PC-9 (cell line): ENCODE measurements at regions not wholly inside any gene's neighbourhood (a gene's known extent, or its start where the extent isn't known, plus 50 kb on each side); places are given as distances from the start of the nearest gene placed in this dataset.

ENCODE experiments used
- BruUV-seq: library from RNA; stranded (reverse); fragments of 400-500 nt; replicated peaks from 2 replicates; lab custom pipeline; 2021; lab: Mats Ljungman, UMichigan
- CTCF ChIA-PET: fragments of 300-600 bp; sonication (Branson Sonifier 250); formaldehyde crosslinking; loops from one replicate; lab custom pipeline; 2022; ENCODE audit warnings: antibody characterized with exemption; lab: Charles Lee
- POLR2A ChIA-PET: fragments of 300-600 bp; sonication (Branson Sonifier 250); formaldehyde crosslinking; loops from one replicate; lab custom pipeline; 2022; ENCODE audit warnings: antibody characterized with exemption; ENCODE audit not compliant: unreplicated experiment; lab: Charles Lee
- DNase-seq, 2 experiments: peaks; one replicate each; pipeline versions ENCODE4 v3.0.0 to v3.0.0-alpha.2; 2015 to 2022; ENCODE audit warnings: mixed read lengths in 1 of 2
- H2AFZ ChIP-seq: fragments of 200-600 bp; sonication (generic); 2 replicates; pipeline ENCODE4 v1.8.1; 2017; ENCODE audit warnings: antibody characterized with exemption
- H3F3A ChIP-seq: fragments of 200-600 bp; sonication (generic); 2 replicates; pipeline ENCODE4 v1.8.1; 2017; ENCODE audit warnings: antibody characterized with exemption, mild to moderate bottlenecking, low read depth; ENCODE audit not compliant: insufficient read depth
- H3K27ac ChIP-seq: fragments of 200-600 bp; sonication (generic); 2 replicates; pipeline ENCODE4 v1.6.1; 2016; ENCODE audit warnings: mixed run types
- H3K27me3 ChIP-seq: fragments of 200-600 bp; sonication (generic); 2 replicates; pipeline ENCODE4 v1.6.1; 2016; ENCODE audit warnings: low read depth, mixed run types; ENCODE audit not compliant: insufficient read depth
- H3K36me3 ChIP-seq: fragments of 200-600 bp; sonication (generic); 2 replicates; pipeline ENCODE4 v1.6.1; 2016; ENCODE audit warnings: low read depth, mixed run types
- H3K4me1 ChIP-seq: fragments of 200-600 bp; sonication (generic); replicated peaks from 2 replicates; pipeline ENCODE4 v1.6.1; 2016; ENCODE audit warnings: mixed run types; ENCODE audit not compliant: insufficient read depth
- H3K4me2 ChIP-seq: fragments of 200-600 bp; sonication (generic); 2 replicates; pipeline ENCODE4 v1.6.1; 2017; ENCODE audit warnings: mixed run types
- H3K4me3 ChIP-seq: fragments of 200-600 bp; sonication (generic); 2 replicates; pipeline ENCODE4 v1.6.1; 2016; ENCODE audit warnings: mixed run types
- H3K79me2 ChIP-seq: fragments of 200-600 bp; sonication (generic); 2 replicates; pipeline ENCODE4 v1.6.1; 2017; ENCODE audit warnings: low read depth, mixed run types
- H3K9me2 ChIP-seq: fragments of 200-600 bp; sonication (generic); 2 replicates; pipeline ENCODE4 v1.8.1; 2017; ENCODE audit warnings: mild to moderate bottlenecking; ENCODE audit not compliant: insufficient read depth
- H3K9me3 ChIP-seq: fragments of 200-600 bp; sonication (generic); 2 replicates; pipeline ENCODE4 v1.8.1; 2016; ENCODE audit warnings: low read depth; ENCODE audit not compliant: insufficient read depth
- H4K20me1 ChIP-seq: fragments of 200-600 bp; sonication (generic); 2 replicates; pipeline ENCODE4 v1.8.1; 2017; ENCODE audit not compliant: insufficient read depth
- EZH2 ChIP-seq: fragments of 200-600 bp; sonication (generic); IDR thresholded peaks from 2 replicates; pipeline ENCODE4 v1.8.0; 2017; ENCODE audit warnings: antibody characterized with exemption, low read depth
- intact Hi-C: fragments of 100-400 bp; cut with micrococcal nuclease; formaldehyde crosslinking; loops from one replicate; pipeline ENCODE4 v1.10.0; 2022; ENCODE audit not compliant: unreplicated experiment
- TF ChIP-seq, protein P1 (sequence below): fragments of 200-600 bp; sonication (generic); conservative IDR thresholded peaks from 2 replicates; pipeline ENCODE4 v1.6.1; 2017; ENCODE audit warnings: mixed run types, antibody characterized with exemption, mild to moderate bottlenecking, moderate library complexity

DNA sequence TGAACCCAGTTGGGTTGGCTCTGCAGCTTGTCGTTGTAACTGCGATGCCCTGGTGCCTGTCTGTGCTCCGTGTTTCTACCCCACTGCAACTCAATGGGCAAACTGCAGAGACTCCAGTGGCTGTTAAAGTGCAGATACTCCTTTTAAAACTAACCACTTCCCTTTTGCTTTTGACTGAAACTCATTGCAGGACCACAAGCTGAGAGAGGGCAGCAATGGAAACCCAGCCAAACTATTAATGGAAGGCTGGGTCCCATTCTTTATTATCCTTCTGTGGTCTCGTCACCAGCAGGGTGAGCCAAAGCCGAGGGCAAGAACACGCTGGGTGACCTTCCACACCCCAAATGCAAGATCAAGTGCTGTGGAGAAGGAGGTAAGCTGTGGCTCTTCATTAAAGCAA is 910.4 kb downstream of the VRK1 start:
- no peak for DNase-seq
- no peak overlapping the region for H3K4me3 ChIP-seq
- H3K27me3 ChIP-seq = no peaks in the 10 kb centered on the region
- no peak overlapping the region for H3K4me2 ChIP-seq
- no peak overlapping the region for H3K27ac ChIP-seq
- no peak overlapping the region for H2AFZ ChIP-seq
- intact Hi-C loops = no loop called here
- POLR2A ChIA-PET = no interaction called here
- TF ChIP-seq, protein P1, sequence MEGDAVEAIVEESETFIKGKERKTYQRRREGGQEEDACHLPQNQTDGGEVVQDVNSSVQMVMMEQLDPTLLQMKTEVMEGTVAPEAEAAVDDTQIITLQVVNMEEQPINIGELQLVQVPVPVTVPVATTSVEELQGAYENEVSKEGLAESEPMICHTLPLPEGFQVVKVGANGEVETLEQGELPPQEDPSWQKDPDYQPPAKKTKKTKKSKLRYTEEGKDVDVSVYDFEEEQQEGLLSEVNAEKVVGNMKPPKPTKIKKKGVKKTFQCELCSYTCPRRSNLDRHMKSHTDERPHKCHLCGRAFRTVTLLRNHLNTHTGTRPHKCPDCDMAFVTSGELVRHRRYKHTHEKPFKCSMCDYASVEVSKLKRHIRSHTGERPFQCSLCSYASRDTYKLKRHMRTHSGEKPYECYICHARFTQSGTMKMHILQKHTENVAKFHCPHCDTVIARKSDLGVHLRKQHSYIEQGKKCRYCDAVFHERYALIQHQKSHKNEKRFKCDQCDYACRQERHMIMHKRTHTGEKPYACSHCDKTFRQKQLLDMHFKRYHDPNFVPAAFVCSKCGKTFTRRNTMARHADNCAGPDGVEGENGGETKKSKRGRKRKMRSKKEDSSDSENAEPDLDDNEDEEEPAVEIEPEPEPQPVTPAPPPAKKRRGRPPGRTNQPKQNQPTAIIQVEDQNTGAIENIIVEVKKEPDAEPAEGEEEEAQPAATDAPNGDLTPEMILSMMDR = no peak
- no peak for TF ChIP-seq EZH2
- H3F3A ChIP-seq = no peaks in the 10 kb centered on the region
- no TSS peak for BruUV-seq
- CTCF ChIA-PET = no interaction called here
- no peaks in the 10 kb centered on the region for H3K9me2 ChIP-seq
- H3K36me3 ChIP-seq = no peaks in the 10 kb centered on the region
- no peaks in the 10 kb centered on the region for H3K4me1 ChIP-seq
- H4K20me1 ChIP-seq = no peaks in the 10 kb centered on the region
- H3K9me3 ChIP-seq = no peaks in the 10 kb centered on the region
- H3K79me2 ChIP-seq = no peaks in the 10 kb centered on the region

DNA sequence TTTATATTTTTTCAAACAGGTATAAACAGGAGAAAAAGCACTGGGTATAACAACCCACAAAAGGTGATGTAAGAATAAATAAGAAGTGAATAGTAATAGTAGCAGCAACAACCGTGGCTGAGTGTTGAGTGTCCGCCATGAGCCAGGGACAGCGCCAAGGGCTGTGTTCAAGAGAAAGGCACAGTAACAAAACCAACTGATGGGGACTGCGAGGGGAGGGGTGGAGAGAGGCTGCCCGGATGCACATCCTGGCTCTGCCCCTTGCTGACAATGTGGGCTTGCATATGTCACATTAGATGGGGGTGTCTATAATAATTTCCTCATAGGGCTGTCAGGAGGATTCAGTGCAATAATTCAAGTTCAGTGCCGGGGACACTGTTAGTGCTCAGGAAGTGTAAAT is 912.4 kb downstream of the VRK1 start:
- Histone ChIP-seq H3K4me2 (no peak overlapping the region), H2AFZ (no peak overlapping the region), H3K27me3 (no peaks in the 10 kb centered on the region), H3K27ac (no peak overlapping the region), H3K9me3 (no peaks in the 10 kb centered on the region), H3K4me3 (no peak overlapping the region), H3F3A (no peaks in the 10 kb centered on the region), H4K20me1 (no peaks in the 10 kb centered on the region), H3K79me2 (no peaks in the 10 kb centered on the region), H3K4me1 (no peaks in the 10 kb centered on the region), H3K36me3 (no peaks in the 10 kb centered on the region), H3K9me2 (no peaks in the 10 kb centered on the region)
- no TSS peak for BruUV-seq
- intact Hi-C loops = no loop called here
- ChIA-PET CTCF (no interaction called here), POLR2A (no interaction called here)
- TF ChIP-seq EZH2 = no peak
- TF ChIP-seq, protein P1 = no peak
- no peak for DNase-seq

DNA sequence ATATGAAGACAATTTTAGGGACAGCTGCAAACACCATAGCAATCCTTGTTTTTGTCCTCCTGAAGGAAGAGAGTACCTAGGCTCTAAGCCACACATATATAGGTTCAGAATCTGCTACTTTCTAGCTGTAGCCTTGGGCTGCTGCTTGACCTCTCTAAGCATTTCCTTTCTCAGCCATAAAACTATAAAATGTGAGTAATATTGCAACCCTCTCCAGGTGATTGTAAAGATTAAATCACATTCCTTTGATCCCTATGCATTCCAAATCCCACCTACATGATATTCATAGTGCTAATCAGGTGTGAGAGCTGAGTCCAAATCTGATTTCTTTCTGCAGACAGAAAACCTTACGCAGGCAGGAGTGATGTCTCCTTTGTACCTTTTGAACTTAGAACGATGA is 913.5 kb downstream of the VRK1 start:
- Histone ChIP-seq H3F3A (no peaks in the 10 kb centered on the region), H3K4me2 (no peak overlapping the region), H3K4me1 (no peaks in the 10 kb centered on the region), H4K20me1 (no peaks in the 10 kb centered on the region), H3K79me2 (no peaks in the 10 kb centered on the region), H3K36me3 (no peaks in the 10 kb centered on the region), H3K27ac (no peak overlapping the region), H3K27me3 (no peaks in the 10 kb centered on the region), H3K9me2 (no peaks in the 10 kb centered on the region), H2AFZ (no peak overlapping the region), H3K9me3 (no peaks in the 10 kb centered on the region), H3K4me3 (no peak overlapping the region)
- ChIA-PET POLR2A (no interaction called here), CTCF (no interaction called here)
- intact Hi-C loops = no loop called here
- TF ChIP-seq, protein P1 = no peak
- no peak for TF ChIP-seq EZH2
- no peak for DNase-seq
- BruUV-seq = no TSS peak
